ENCODE measurements at regions not wholly inside any gene's neighbourhood (a gene's known extent, or its start where the extent isn't known, plus 50 kb on each side); places are given as distances from the start of the nearest gene placed in this dataset.

GRCh38 chrX:46220822-46221221 lies 324.4 kb downstream of the ZNF674 start:
- TF ChIP-seq CTCF (optimal IDR thresholded peaks at IDR 0.05 in 1 of 3, IDR thresholded peaks at IDR 0.05 in 1 of 3, conservative IDR thresholded peaks at IDR 0.05 in 1 of 3; ENCODE audit: extremely low read depth in 1 of 3, insufficient read depth in 2 of 3, low read length in 3 of 3) (no peak), EZH2 (IDR thresholded peaks at IDR 0.05; ENCODE audit: low read length) (no peak)
